G401.6 (cell line): ENCODE measurements at regions not wholly inside any gene's neighbourhood (a gene's known extent, or its start where the extent isn't known, plus 50 kb on each side); places are given as distances from the start of the nearest gene placed in this dataset.
"Not testable (repeated sequence)": the region's sequence is repeated elsewhere in the genome, so short reads cannot be mapped to it uniquely, and the experiment has no call there.

Experiments used
- FAIRE-seq: peaks from 2 replicates; lab custom pipeline; 2012; peaks lifted over from hg19 to GRCh38; lab: Jason Lieb, UNC

- not testable (repeated sequence) for FAIRE-seq
These were observed 216.3 kb upstream of the DUSP10 start for GRCh38 chr1:221958161-221958562.

GRCh38 chr1:221957350-221957749 is 215.5 kb upstream of the DUSP10 start:
- not testable (repeated sequence) for FAIRE-seq

DNA sequence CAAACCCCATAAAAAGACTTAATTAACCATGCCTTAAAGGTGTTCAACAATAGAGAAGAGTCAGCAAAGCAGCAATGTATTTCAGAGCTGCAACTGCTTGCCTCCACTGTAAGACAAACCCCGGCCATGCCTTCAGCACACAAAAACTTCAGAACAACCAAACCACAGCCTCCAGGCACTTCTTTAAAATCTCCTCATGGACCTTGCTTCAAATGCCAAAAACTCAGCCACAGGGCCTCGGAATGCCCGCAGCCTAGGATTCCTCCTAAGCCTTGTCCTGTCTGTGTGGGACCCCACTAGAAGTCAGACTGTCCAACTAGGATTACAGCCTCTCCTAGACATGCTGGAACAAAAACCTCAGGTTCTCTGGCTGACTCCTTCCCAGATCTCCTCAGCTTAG is 208.1 kb upstream of the DUSP10 start:
- no peak for FAIRE-seq

DNA sequence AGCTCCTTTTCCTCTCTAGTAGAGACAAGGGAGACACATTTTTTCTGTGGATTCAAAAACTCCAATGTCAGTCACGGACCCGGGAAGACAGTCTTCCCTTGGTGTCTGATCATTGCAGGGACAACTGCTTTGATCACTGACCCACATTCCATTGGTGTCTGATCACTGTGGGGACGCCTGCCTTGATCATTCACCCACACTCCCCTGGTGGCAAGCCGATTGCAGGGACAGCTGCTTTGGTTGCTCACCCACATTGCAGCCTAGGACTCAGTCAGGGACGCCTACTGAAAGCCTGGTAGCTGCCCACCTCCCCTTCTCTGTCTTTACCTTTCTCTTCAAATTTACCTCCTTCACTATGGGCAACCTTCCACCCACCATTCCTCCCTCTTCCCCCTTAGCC is 206.6 kb upstream of the DUSP10 start:
- FAIRE-seq: no peak

GRCh38 chr1:221947731-221948130 is 205.8 kb upstream of the DUSP10 start:
- no peak for FAIRE-seq

- no peak for FAIRE-seq
These were observed 204.9 kb upstream of the DUSP10 start for GRCh38 chr1:221946768-221947167.

GRCh38 chr1:221945669-221946068 is 203.8 kb upstream of the DUSP10 start:
- no peak for FAIRE-seq

DNA sequence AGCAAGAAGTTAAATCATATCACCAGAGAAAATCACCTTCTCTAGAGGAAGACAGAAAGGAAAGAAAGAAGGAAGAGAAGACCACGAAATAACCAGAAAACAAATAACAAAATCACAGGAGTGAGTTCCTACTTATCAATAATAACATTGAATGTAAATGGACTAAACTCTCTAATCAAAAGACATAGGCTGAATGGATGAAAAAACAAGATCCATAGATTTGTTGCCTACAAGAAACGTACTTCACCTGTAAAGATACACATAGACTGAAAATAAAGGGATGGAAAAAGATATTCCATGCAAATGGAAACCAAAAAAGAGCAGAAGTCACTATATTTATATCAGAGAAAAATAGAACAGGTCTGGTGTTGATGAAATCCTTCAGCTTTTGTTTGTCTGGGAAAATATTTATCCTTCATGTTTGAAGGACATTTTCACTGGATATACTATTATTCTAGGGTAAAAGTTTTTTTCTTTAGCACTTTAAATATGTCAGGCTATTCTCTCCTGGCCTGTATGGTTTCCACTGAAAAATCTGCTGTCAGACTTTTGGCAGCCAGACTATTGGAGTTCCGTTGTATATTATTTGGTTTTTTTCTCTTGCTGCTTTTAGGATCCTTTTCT is 202.5 kb upstream of the DUSP10 start:
- FAIRE-seq: no peak

DNA sequence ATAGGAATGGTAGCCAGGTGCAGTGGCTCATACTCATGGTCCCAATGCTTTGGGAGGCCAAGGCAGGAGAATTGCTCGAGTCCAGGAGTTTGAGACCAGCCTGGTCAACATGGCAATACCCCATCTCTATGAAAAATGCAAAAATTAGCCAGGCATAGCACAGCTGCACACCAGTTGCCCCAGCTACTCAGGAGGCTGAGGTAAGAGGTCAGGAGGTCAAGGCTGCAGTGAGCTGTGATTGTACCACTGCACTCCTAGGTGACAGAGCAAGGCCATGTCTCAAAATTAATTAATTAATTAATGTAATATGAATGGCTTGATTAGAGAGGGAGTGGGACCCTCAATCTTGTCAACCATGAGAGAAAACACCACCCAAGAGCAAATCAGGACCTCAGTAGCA is 198.7 kb upstream of the DUSP10 start:
- FAIRE-seq: no peak

DNA sequence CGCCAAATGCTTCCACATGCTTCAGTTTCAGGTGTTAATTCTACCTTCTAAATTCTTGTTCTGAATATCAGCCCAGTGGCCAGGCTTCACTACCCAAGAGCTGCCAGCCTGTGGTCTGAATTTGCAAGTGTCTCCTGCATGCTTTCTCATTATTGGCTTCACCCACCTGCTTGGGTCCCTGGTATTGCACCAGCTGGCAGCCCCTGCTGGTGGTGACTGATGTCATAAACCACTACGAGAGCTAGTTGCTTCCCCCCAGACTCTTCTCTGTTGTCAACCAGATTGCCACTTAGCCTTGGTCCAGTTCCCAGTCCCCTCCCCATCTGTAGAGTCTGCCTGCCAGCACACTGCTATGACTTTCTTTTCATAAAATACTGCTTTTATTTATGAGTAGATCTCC is 197.7 kb upstream of the DUSP10 start:
- FAIRE-seq: no peak

DNA sequence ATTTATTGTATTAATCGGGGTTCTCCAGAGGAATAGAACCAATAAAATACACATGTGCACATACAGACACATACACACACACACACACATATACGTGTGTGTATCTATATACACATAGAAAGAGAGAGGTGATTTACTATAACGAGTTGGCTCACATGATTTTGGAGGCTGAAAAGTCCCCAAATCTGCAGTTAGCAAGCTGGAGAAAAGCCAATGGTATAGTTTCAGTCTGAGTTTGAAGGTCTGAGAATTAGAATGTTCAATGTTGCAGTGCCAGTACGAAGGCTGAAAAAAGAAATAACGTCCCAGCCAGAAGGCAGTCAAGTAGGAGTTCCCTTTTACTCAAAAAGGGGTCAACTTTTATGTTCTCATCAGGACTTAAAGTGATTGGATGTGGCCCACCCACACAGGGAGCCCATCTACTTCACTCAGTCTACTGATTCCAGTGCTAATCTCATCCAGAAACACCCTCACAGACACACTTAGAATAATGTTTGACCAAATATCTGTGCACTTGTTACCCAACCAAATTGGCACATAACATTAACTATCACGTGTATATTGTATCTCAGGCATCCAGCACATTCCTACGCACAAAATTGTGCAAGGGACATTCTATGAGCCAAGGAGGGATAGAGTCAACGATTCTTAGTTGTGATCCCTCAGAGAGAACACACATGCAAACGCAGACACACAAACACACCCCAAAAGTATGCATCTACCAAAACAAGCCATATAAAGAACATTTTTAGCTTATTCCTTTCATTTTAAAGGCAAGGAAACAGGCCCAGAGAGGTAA is 195.5 kb upstream of the DUSP10 start:
- no peak for FAIRE-seq

DNA sequence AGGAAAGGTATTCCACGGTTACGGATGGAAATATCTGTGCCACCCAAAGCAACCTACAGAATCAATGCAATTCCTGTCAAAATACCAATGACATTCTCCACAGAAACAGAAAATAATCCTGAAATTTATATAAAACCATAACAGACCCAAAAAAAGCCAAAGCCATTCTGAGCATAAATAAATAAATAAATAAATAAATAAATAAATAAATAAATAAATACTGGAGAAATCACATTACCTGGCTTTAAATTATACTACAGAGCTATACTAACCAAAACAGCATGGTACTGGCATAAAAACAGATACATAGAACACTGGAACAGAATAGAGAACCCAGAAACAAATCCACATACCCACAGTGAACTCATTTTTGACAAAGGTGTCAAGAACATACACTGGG is 191.9 kb upstream of the DUSP10 start:
- no peak for FAIRE-seq

DNA sequence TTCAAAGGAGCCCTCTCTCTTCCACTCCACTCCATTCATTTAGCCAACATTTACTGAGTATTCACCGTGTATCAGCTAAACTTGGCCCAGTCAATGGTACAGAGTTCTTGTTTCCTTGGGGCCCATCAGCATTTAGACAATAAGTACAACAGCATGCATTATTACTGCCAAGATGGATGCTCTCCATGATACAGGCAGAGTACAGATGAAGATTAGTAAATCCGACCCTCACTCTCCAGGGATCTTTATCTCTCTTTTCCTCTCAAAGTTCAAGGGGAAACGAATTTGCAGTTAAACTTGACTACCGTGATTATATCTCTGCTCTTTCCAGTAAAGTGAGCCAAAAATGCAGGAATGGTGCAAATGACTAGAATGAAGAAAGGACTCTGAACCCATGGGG is 184.6 kb upstream of the DUSP10 start:
- no peak for FAIRE-seq

DNA sequence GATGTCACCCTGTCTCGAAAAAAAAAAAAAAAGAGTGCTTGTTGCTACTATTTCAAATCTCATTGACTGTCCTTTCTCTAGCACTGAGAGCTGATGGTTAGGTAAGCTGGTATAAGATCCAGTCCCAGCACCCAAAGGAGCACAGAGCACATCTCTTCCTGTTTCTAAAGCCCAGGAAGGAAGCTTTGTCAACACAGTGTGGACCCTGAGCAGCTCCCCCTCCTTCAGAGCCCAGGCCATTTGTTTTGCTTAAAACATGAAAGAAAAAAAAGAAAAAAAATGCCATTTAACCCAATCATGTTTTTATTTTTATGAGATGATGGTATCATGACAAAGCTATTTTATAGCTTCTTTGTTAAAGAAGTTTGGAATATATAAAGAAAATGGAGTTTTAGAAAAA is 184.1 kb upstream of the DUSP10 start:
- no peak for FAIRE-seq

GRCh38 chr1:221923929-221924598 is 182.2 kb upstream of the DUSP10 start:
- FAIRE-seq: no peak

DNA sequence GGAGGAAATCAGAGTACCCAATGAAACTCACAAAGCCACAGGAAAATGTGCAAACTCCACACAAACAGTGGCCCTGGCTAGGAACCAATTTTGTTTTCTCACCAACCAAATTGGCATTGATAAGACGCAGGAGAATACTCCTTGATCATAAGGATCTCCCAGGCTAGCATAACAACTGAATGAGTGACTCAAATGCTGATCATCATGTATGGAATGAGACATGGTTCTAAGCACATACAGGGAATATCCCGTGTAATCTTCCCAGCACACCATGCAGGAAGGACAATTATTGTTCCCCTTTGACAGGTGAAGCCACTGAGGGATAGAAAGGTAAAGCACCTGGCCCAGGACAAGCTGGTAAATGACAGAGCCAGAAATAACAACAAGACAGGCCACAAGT is 180.0 kb upstream of the DUSP10 start:
- FAIRE-seq: no peak

DNA sequence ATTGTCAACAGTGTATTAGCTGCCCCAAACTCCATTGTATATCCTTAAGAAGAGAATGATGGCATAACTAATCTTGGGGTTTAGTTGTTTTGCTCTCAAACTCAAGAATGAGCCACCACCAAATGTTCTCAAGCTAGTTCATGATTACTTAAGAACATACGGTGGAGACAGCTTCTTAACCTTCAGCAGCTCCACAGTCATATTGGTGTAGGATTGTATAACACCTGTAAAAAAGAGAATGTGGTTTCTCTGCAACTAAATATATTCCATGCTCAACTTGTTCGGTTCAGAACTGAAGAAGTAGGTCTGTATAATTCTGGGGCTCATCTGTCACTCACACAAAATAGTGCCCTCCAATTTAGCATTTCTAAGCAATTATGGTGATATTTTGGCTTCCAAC is 177.9 kb upstream of the DUSP10 start:
- FAIRE-seq: no peak

GRCh38 chr1:221919341-221919740 is 177.5 kb upstream of the DUSP10 start:
- FAIRE-seq: no peak

- FAIRE-seq: no peak
These were observed 174.3 kb upstream of the DUSP10 start for GRCh38 chr1:221916176-221916575.

DNA sequence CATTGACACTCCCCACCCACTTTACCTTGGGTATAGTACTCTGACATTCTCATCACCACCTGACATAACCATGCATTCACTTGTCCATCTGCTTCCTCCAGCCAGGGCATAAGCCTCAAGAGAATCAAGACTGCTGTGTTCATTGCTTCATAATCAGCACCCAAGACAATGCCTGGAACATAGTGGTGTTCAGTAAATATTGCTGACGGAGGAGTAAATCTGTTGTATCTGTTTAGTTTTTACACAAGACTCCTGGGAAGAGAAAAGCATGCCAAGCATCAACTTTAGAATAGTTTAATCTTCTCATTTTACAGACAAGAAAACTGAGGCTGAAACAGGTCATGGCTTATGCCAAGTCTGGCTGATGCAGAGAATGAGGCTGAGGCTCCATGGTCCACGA is 173.9 kb upstream of the DUSP10 start:
- FAIRE-seq: no peak

DNA sequence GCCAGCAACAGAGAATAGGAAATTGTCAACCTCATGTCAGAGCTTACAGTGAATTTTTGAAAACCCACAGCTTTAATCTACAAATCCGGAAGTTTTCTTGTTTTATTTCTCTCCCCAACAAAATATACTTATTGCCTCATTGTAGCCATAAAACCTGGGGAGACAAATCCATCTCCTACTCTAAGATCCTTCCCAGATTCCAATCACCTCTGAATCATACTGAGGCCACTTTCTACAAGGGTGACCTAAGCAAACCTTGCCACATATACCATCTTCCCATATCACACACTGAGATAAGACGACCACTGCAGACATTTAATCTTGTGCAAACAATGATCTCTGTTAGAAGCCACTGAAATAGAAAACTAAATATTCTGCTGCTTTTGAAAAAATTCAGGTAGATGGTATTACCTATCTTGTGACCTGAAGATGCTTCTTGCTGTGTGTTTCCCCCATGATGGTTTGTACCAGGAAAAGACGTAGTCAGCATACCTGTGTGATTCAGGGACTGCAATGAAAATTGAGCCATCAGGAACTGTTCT is 171.5 kb upstream of the DUSP10 start:
- FAIRE-seq: no peak

DNA sequence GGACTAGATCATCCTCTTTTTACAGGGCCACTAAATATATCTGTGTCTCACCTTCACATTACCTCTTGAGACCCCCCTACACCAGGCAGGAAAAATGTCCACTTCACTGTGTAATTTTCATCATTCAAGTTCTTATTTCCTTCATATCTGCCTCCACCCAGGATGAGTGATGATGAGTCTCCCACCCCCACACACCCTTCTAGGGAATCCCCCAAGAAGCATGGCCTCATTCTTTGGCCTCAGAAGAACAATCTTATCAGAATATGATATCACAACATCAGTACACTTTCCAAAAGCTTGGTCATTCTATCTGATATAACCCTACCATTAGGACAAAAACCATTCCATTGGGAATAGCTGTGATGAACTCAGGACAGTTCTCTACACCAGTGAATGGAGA is 170.3 kb upstream of the DUSP10 start:
- FAIRE-seq: no peak

DNA sequence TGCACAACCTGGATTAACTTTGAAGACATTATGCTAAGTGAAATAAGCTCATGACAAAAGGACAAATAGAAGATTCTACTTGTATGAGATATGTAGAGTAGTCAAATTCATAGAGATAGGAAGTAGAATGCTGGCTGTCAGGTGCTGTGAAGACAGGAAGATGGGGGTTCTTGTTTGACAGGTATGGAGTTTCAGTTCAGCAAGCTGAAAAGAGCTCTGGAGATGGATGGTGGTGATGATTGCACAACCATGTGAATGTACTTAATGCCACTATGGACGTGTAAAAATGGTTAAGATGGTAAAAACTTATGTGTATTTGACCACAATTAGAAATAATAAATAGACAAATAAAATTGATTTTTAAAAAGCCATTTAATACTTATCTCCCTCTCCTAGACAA is 169.8 kb upstream of the DUSP10 start:
- no peak for FAIRE-seq
